Mesothelial cell of epicardium (in vitro differentiated cells): ENCODE measurements at regions not wholly inside any gene's neighbourhood (a gene's known extent, or its start where the extent isn't known, plus 50 kb on each side); places are given as distances from the start of the nearest gene placed in this dataset.

Experiments
- DNase-seq, 2 experiments: peaks; one replicate each; pipeline ENCODE4 v3.0.0; 2021; ENCODE audit warnings: low spot score in 2 of 2; ENCODE audit not compliant: unreplicated experiment in 2 of 2
- H3K27ac Mint-ChIP-seq: 2 replicates; pipeline ENCODE4 v1.8.0; 2021; ENCODE audit warnings: mixed read lengths
- H3K27me3 Mint-ChIP-seq: 2 replicates; pipeline ENCODE4 v1.8.0; 2021; ENCODE audit warnings: low read depth, mixed read lengths
- H3K36me3 Mint-ChIP-seq: 2 replicates; pipeline ENCODE4 v1.8.0; 2021; ENCODE audit warnings: mixed read lengths
- H3K4me1 Mint-ChIP-seq: 2 replicates; pipeline ENCODE4 v1.8.0; 2021; ENCODE audit warnings: mixed read lengths
- H3K4me3 Mint-ChIP-seq: 2 replicates; pipeline ENCODE4 v1.8.0; 2021; ENCODE audit warnings: mild to moderate bottlenecking, moderate library complexity, mixed read lengths
- H3K9me3 Mint-ChIP-seq: 2 replicates; pipeline ENCODE4 v1.8.0; 2021; ENCODE audit warnings: mixed read lengths
- TF ChIP-seq, protein P1 (sequence below): fragments of 200-600 bp; sonication (generic); IDR thresholded peaks from one replicate; pipeline ENCODE4 v1.5.0; 2021; ENCODE audit warnings: antibody characterized with exemption; ENCODE audit not compliant: unreplicated experiment

DNA sequence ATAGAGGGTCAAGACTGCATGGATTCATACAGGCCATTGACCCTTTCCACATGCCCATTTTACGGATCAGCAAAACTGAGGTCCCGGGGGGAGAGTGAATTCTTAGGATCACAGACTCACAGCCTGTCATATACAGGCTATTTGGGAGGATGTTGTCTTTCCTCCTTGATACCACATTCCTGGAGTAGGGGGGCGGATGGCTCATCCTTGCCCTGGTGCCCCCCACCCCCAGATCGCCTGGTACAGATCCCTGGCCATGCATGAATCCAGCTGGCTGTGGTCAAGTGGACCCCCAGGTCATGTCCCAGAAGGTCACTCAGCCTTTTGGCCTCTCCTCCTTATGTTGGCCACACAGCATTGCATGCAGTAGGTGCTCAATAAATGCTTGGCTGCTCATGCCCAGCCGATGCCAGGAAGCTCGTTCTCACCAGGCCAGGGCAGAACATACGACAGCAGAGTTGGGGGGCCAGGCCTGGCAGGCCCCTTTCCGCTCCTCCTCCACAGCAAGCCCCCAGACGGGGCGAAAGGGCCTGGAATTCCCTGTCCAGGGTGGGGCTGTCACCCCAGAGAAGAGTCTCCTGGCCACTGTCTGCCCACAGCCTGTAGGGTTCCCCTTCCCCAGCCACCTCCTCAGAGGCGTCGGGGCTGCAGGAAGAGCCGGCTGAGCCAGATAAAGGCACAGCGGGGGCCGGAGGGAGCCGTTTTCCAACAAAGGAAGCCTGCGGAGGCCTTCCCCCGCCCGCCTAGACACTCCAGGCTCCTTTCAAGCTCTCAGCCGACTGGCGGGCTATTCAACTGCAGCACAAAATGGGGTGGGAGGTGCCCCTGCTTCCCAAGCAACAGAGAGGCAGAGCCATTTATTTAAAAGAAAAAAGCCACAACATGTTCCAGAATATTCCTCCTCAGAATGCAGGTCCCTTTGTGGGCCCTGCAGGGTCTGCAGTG lies 215.7 kb upstream of the CIBAR2 start:
- H3K9me3 Mint-ChIP-seq, result peaks cover 3% of the 10 kb centered on the region
- TF ChIP-seq, protein P1, sequence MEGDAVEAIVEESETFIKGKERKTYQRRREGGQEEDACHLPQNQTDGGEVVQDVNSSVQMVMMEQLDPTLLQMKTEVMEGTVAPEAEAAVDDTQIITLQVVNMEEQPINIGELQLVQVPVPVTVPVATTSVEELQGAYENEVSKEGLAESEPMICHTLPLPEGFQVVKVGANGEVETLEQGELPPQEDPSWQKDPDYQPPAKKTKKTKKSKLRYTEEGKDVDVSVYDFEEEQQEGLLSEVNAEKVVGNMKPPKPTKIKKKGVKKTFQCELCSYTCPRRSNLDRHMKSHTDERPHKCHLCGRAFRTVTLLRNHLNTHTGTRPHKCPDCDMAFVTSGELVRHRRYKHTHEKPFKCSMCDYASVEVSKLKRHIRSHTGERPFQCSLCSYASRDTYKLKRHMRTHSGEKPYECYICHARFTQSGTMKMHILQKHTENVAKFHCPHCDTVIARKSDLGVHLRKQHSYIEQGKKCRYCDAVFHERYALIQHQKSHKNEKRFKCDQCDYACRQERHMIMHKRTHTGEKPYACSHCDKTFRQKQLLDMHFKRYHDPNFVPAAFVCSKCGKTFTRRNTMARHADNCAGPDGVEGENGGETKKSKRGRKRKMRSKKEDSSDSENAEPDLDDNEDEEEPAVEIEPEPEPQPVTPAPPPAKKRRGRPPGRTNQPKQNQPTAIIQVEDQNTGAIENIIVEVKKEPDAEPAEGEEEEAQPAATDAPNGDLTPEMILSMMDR, result no peak
- H3K4me1 Mint-ChIP-seq, result peaks cover 29% of the 10 kb centered on the region
- H3K4me3 Mint-ChIP-seq, result peak overlapping the region; percentile 44
- peaks cover 3% of the 10 kb centered on the region for H3K36me3 Mint-ChIP-seq
- peak; percentile 49 to 74 for DNase-seq
- peak overlapping the region; percentile 79 for H3K27ac Mint-ChIP-seq
- no peaks in the 10 kb centered on the region for H3K27me3 Mint-ChIP-seq

DNA sequence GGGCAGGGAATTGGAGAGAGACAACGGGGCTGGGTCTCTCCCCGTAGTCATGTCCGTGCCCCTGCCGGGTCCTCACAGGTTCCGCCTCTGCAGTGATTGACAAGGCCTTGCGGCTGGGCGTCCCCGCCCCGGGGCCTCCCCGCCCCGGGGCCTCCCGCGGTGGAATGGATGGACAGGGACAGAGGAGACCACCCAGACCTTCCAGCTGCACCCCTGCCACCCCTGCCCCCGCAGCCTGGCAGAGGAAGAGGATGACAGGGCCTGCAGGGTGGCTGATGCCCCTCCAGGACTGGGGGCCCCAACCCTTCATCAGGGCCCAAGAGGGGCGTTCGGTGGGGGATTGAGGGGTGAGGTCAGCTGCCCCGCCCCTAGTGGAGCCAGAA lies 216.4 kb upstream of the CIBAR2 start:
- H3K9me3 Mint-ChIP-seq, result peaks cover 2% of the 10 kb centered on the region
- DNase-seq, result no peak
- H3K27ac Mint-ChIP-seq, result peak overlapping the region; percentile 79
- peak overlapping the region; percentile 44 for H3K4me3 Mint-ChIP-seq
- peaks cover 2% of the 10 kb centered on the region for H3K36me3 Mint-ChIP-seq
- peaks cover 27% of the 10 kb centered on the region for H3K4me1 Mint-ChIP-seq
- TF ChIP-seq, protein P1, result no peak
- no peaks in the 10 kb centered on the region for H3K27me3 Mint-ChIP-seq

GRCh38 chr16:85329059-85329812 lies 217.0 kb upstream of the CIBAR2 start:
- TF ChIP-seq, protein P1, result no peak
- Mint-ChIP-seq H3K27ac (no peak overlapping the region), H3K27me3 (peaks cover 3% of the 10 kb centered on the region), H3K36me3 (no peaks in the 10 kb centered on the region), H3K4me3 (no peak overlapping the region), H3K4me1 (peaks cover 32% of the 10 kb centered on the region), H3K9me3 (no peaks in the 10 kb centered on the region)
- no peak for DNase-seq

DNA sequence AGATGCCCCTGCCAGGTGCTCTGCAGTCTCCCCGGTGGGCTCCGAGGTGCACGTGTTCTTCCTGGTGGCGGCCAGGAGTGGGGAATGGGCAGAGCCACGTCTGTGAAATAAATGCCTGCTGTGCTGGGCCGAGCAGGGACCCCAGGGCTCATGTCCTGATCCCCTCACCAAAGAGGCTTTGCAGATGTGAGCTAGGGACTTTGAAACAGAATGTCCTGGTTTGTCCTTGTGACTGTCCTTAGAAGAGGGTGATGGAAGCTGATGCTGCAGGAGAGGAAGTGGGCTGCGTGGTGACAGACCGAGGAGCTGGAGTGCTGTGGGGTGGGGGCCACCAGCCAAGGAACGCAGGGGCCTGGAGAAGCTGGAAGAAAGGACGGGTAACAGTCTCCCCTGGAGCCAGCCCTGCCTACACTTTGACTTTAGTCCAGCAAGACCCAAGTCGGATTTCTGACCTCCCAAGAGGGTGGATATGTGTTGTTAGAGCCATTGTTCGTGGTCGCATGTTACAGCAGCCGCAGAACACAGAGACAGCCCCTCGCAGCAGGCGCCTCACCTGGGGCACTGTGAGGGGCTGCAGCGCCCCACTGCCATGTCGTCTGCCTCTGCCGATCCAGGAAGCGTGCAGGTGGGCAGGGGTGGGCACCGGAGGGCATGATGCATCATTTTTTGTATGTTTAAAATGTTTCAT lies 217.9 kb upstream of the CIBAR2 start:
- H3K27ac Mint-ChIP-seq, result peak overlapping the region; percentile 2
- DNase-seq, result no peak
- TF ChIP-seq, protein P1, result no peak
- peaks cover 41% of the 10 kb centered on the region for H3K4me1 Mint-ChIP-seq
- H3K27me3 Mint-ChIP-seq, result peaks cover 3% of the 10 kb centered on the region
- no peaks in the 10 kb centered on the region for H3K9me3 Mint-ChIP-seq
- no peaks in the 10 kb centered on the region for H3K36me3 Mint-ChIP-seq
- H3K4me3 Mint-ChIP-seq, result no peak overlapping the region

- H3K27ac Mint-ChIP-seq, result no peak overlapping the region
- TF ChIP-seq, protein P1, result peak; percentile 40
- H3K36me3 Mint-ChIP-seq, result no peaks in the 10 kb centered on the region
- H3K9me3 Mint-ChIP-seq, result no peaks in the 10 kb centered on the region
- DNase-seq, result no peak
- no peak overlapping the region for H3K4me3 Mint-ChIP-seq
- peaks cover 5% of the 10 kb centered on the region for H3K27me3 Mint-ChIP-seq
- peaks cover 46% of the 10 kb centered on the region for H3K4me1 Mint-ChIP-seq
These were observed 218.5 kb upstream of the CIBAR2 start for GRCh38 chr16:85330694-85331188.
